ENCODE measurements at regions not wholly inside any gene's neighbourhood (a gene's known extent, or its start where the extent isn't known, plus 50 kb on each side); places are given as distances from the start of the nearest gene placed in this dataset.

GRCh38 chr20:50301165-50301564 lies 110.5 kb downstream of the CEBPB start:
- H3K4me3 ChIP-seq: no peak overlapping the region
- peaks cover 7% of the 10 kb centered on the region; the same call in 1 of the 2 replicates for H3K9me3 ChIP-seq
- no peaks in the 10 kb centered on the region for H3K36me3 ChIP-seq
- H3K27me3 ChIP-seq: no peaks in the 10 kb centered on the region
- DNase-seq: no peak

- Histone ChIP-seq H3K4me3 (no peak overlapping the region), H3K36me3 (no peaks in the 10 kb centered on the region), H3K27me3 (no peaks in the 10 kb centered on the region), H3K9me3 (peaks cover 7% of the 10 kb centered on the region; the same call in 1 of the 2 replicates)
- DNase-seq: no peak
These were observed 111.1 kb downstream of the CEBPB start for GRCh38 chr20:50301712-50302111.

GRCh38 chr20:50302341-50303057 lies 111.9 kb downstream of the CEBPB start:
- peak; percentile 52 for DNase-seq
- H3K4me3 ChIP-seq: no peak overlapping the region
- H3K27me3 ChIP-seq: no peaks in the 10 kb centered on the region
- no peaks in the 10 kb centered on the region for H3K36me3 ChIP-seq
- peaks cover 7% of the 10 kb centered on the region; the same call in 1 of the 2 replicates for H3K9me3 ChIP-seq

- H3K4me3 ChIP-seq: no peak overlapping the region
- H3K27me3 ChIP-seq: no peaks in the 10 kb centered on the region
- DNase-seq: peak; percentile 80
- peaks cover 7% of the 10 kb centered on the region; the same call in 1 of the 2 replicates for H3K9me3 ChIP-seq
- H3K36me3 ChIP-seq: no peaks in the 10 kb centered on the region
These were observed 113.2 kb downstream of the CEBPB start for GRCh38 chr20:50303573-50304500.

- Histone ChIP-seq H3K27me3 (no peaks in the 10 kb centered on the region), H3K36me3 (no peaks in the 10 kb centered on the region), H3K4me3 (no peak overlapping the region), H3K9me3 (peaks cover 7% of the 10 kb centered on the region; the same call in 1 of the 2 replicates)
- peak; percentile 64 for DNase-seq
These were observed 113.8 kb downstream of the CEBPB start for GRCh38 chr20:50304501-50304856.

- no peak overlapping the region for H3K4me3 ChIP-seq
These were observed 114.4 kb downstream of the CEBPB start for GRCh38 chr20:50304923-50305635.

GRCh38 chr20:50305636-50306477 lies 115.2 kb downstream of the CEBPB start:
- H3K27me3 ChIP-seq: no peaks in the 10 kb centered on the region
- no peak overlapping the region for H3K4me3 ChIP-seq
- DNase-seq: no peak

More at GRCh38 chr20:50304923-50305635, 114.4 kb downstream of the CEBPB start:
- no peaks in the 10 kb centered on the region for H3K27me3 ChIP-seq
- peaks cover 7% of the 10 kb centered on the region; the same call in 1 of the 2 replicates for H3K9me3 ChIP-seq
- H3K36me3 ChIP-seq: no peaks in the 10 kb centered on the region
- peak; percentile 97 for DNase-seq

GRCh38 chr20:50306478-50307423 lies 116.1 kb downstream of the CEBPB start:
- no peak for DNase-seq
- H3K36me3 ChIP-seq: no peaks in the 10 kb centered on the region
- H3K4me3 ChIP-seq: no peak overlapping the region
- no peaks in the 10 kb centered on the region for H3K27me3 ChIP-seq
- peaks cover 7% of the 10 kb centered on the region; the same call in 1 of the 2 replicates for H3K9me3 ChIP-seq

More at GRCh38 chr20:50305636-50306477, 115.2 kb downstream of the CEBPB start:
- H3K36me3 ChIP-seq: no peaks in the 10 kb centered on the region
- H3K9me3 ChIP-seq: peaks cover 7% of the 10 kb centered on the region; the same call in 1 of the 2 replicates

- Histone ChIP-seq H3K4me3 (no peak overlapping the region), H3K9me3 (no peaks in the 10 kb centered on the region), H3K36me3 (no peaks in the 10 kb centered on the region), H3K27me3 (no peaks in the 10 kb centered on the region)
- no peak for DNase-seq
These were observed 117.5 kb downstream of the CEBPB start for GRCh38 chr20:50308166-50308512.

- no peak overlapping the region for H3K4me3 ChIP-seq
- H3K9me3 ChIP-seq: no peaks in the 10 kb centered on the region
- no peaks in the 10 kb centered on the region for H3K27me3 ChIP-seq
- DNase-seq: peak; percentile 99
- no peaks in the 10 kb centered on the region for H3K36me3 ChIP-seq
These were observed 118.1 kb downstream of the CEBPB start for GRCh38 chr20:50308513-50309279.

GRCh38 chr20:50309280-50309763 lies 118.7 kb downstream of the CEBPB start:
- Histone ChIP-seq H3K9me3 (no peaks in the 10 kb centered on the region), H3K36me3 (no peaks in the 10 kb centered on the region), H3K4me3 (no peak overlapping the region), H3K27me3 (no peaks in the 10 kb centered on the region)
- no peak for DNase-seq

- Histone ChIP-seq H3K27me3 (no peaks in the 10 kb centered on the region), H3K4me3 (no peak overlapping the region), H3K9me3 (no peaks in the 10 kb centered on the region), H3K36me3 (no peaks in the 10 kb centered on the region)
- no peak for DNase-seq
These were observed 119.4 kb downstream of the CEBPB start for GRCh38 chr20:50309764-50310672.

GRCh38 chr20:50310673-50311051 lies 120.0 kb downstream of the CEBPB start:
- no peak overlapping the region for H3K4me3 ChIP-seq
- H3K27me3 ChIP-seq: no peaks in the 10 kb centered on the region
- DNase-seq: no peak
- H3K9me3 ChIP-seq: no peaks in the 10 kb centered on the region
- no peaks in the 10 kb centered on the region for H3K36me3 ChIP-seq
